AG04449 (cell line): ENCODE measurements at regions not wholly inside any gene's neighbourhood (a gene's known extent, or its start where the extent isn't known, plus 50 kb on each side); places are given as distances from the start of the nearest gene placed in this dataset.

Experiments used
- CTCF ChIA-PET: fragments of 350-600 bp; formaldehyde crosslinking; extraction: SDS; loops from one replicate; lab custom pipeline; 2021; ENCODE audit warnings: antibody characterized with exemption; lab: Yijun Ruan, JAX
- POLR2A ChIA-PET: fragments of 400-600, 350-600 bp; formaldehyde crosslinking; extraction: SDS; loops from one replicate; lab custom pipeline; 2020; ENCODE audit warnings: antibody characterized with exemption, inconsistent platforms; lab: Yijun Ruan, JAX
- DNase-seq: peaks from one replicate; pipeline ENCODE4 v3.0.0-alpha.2; 2010; ENCODE audit warnings: low read depth, low spot score
- H3K4me3 ChIP-seq: 2 replicates; pipeline ENCODE4 v1.5.1; 2011; ENCODE audit warnings: low read depth, mild to moderate bottlenecking, control low read depth, low read length
- CTCF ChIP-seq: IDR thresholded peaks from one replicate; pipeline ENCODE4 v1.5.1; 2011; ENCODE audit warnings: mild to moderate bottlenecking, moderate library complexity, low read length, control low read depth, inconsistent platforms; ENCODE audit not compliant: insufficient read depth; ENCODE audit errors: missing control alignments

- no peak for DNase-seq
- POLR2A ChIA-PET, result no interaction called here
- no peak overlapping the region for H3K4me3 ChIP-seq
- CTCF ChIA-PET, result no interaction called here
- TF ChIP-seq CTCF, result no peak
Measured at GRCh38 chr16:51473091-51473490, 322.0 kb upstream of the SALL1 start.

DNA sequence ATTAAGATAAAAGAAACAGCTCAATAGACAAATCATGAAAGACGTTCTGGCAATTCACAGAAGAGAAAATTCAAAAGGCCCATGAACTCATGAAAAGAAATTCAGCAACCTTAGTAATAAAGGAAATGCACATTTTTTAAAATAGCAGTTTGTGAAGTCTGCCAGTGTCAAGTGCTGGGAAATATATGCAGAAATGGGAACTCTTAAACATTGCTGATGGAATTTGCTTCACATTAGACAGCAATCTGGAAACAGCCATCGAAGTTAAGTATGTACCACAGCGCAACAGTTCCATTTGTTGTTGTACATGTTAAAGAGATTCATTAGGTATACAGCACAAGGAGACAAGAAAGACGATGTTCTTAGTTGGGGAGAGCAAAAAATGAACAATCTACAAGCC, 319.4 kb upstream of the SALL1 start:
- DNase-seq, result no peak
- H3K4me3 ChIP-seq, result no peak overlapping the region
- ChIA-PET CTCF (no interaction called here), POLR2A (no interaction called here)
- no peak for TF ChIP-seq CTCF

DNA sequence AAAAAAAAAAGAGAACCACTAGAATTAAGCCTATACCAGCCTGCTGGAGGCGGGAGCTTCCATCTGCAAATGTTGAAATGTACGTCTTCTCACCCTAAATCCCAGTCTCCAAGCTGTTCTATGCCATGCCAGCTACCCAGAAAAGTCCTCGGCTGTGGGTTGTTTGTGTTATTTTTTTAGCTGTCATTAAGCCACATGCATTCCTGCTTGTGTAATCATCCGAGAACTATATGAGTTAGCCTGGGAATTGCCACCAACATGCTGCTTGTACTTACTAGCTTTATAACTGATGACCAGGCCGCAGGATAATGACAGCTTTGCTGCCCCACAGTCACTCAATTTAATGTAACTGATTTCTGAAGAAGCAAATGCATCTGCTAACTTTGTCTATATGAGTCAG, 313.9 kb upstream of the SALL1 start:
- ChIA-PET POLR2A (no interaction called here), CTCF (no interaction called here)
- peak; percentile 19 for DNase-seq
- H3K4me3 ChIP-seq, result no peak overlapping the region
- no peak for TF ChIP-seq CTCF

- no peak for DNase-seq
- H3K4me3 ChIP-seq, result no peak overlapping the region
- TF ChIP-seq CTCF, result no peak
- POLR2A ChIA-PET, result no interaction called here
- CTCF ChIA-PET, result no interaction called here
Measured at GRCh38 chr16:51461255-51461654, 310.2 kb upstream of the SALL1 start.

DNA sequence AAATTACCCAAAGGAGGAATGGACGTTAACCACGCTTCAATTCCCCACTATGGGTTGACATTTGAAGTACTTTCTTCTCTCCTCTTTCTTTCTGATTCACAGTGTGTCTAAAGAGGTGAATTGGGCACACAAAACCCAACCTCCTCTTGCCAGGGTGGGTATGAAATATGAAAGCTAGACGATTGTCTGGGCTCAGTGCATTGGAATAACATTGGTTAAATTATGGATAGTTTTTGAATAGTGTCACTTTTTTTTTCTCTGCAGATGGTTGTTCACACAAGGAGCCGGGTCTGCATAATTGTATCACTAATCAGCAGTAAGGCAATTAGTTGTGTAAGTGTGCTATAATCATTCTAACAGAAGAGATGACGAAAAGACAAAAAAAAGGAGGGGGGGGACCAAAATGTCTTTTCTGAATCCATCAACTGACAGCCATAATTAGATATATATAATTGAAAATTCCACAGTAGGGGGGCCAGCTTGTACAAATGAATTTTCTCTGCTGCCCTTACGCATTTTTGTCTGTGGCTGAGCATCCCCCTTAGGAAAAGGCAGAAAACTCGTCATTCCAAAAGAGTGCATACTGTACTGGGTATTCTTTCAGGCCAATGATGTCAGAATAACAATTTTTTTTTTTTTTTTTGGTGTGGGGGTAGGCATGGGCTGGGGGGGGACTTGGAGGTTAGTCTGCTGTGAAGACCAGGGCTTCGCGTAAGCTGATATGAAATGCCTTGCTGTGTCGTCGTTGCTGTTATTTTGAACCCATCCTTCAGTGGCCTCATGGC, 307.5 kb upstream of the SALL1 start:
- CTCF ChIA-PET, result no interaction called here
- POLR2A ChIA-PET, result no interaction called here
- TF ChIP-seq CTCF, result no peak
- no peak for DNase-seq
- no peak overlapping the region for H3K4me3 ChIP-seq

DNA sequence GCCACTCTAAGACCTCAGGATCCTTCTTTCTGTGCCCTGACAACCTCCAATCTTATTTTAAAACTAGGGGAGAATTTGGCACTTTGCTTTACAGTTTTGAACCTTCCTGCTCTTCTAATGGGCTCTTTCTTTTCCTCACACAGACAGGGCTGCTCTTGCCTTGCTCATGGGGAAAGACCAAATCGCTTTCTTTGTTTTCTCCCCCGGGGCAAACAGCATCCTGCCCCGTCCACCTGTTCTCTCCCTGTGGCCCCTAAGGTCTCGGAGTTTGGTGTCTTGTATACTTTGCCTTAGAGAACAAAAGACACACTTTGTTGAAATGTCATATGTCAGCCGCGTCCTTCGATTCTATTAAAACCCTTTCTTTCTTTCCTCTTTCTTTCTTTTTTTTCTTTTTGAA, 306.7 kb upstream of the SALL1 start:
- no peak overlapping the region for H3K4me3 ChIP-seq
- TF ChIP-seq CTCF, result no peak
- DNase-seq, result no peak
- CTCF ChIA-PET, result no interaction called here
- POLR2A ChIA-PET, result no interaction called here
